ENCODE measurements at regions not wholly inside any gene's neighbourhood (a gene's known extent, or its start where the extent isn't known, plus 50 kb on each side); places are given as distances from the start of the nearest gene placed in this dataset.

DNA sequence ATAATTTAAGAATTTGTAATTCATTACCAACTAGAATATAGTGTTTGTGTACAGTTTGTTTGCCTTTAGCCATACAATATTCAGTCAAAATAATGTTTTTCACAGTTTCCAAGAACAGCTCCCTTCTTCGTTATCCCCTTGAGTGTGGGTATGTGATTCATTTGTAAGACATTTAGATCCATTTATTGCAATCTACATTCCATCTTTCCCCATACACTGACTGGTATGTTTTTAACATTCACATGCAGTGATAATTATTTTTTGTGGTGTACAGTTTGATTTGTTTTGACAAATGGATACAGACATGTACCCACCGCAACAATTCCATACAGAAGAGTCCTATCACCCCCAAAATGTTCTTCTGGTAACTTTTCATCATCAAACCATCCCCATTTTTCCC lies 589.1 kb upstream of the ADAMTS5 start:
- no peaks in the 10 kb centered on the region for H3F3A ChIP-seq (replicated peaks; ENCODE audit: low read depth)
- H3K27ac ChIP-seq (ENCODE audit: low read depth), result no peak overlapping the region
- ATAC-seq, result no peak
- no peak overlapping the region for H3K4me3 ChIP-seq
- no peak overlapping the region for H2AFZ ChIP-seq
- peaks cover 23% of the 10 kb centered on the region for H3K36me3 Mint-ChIP-seq (ENCODE audit: low read depth)
- no peaks in the 10 kb centered on the region for H3K27me3 ChIP-seq (ENCODE audit: insufficient read depth)
- H3K27me3 Mint-ChIP-seq (ENCODE audit: insufficient read depth, low read depth, poor library complexity), result no peaks in the 10 kb centered on the region
- H3K9me3 Mint-ChIP-seq, result peaks cover 29% of the 10 kb centered on the region
- H3K4me2 ChIP-seq, result no peak overlapping the region
- H3K4me1 Mint-ChIP-seq, result peaks cover 6% of the 10 kb centered on the region; the same call in 2 of the 3 replicates
- H3K9me2 ChIP-seq (ENCODE audit: insufficient read depth), result no peaks in the 10 kb centered on the region
- no peaks in the 10 kb centered on the region for H4K20me1 ChIP-seq (replicated peaks; ENCODE audit: insufficient read depth)
- TF ChIP-seq CREB1 (CRISPR knock-in tag; IDR thresholded peaks at IDR 0.05; ENCODE audit: low read depth) (no peak), JUNB (IDR thresholded peaks at IDR 0.05; ENCODE audit: unreplicated experiment) (no peak), ZNF331 (CRISPR knock-in tag; IDR thresholded peaks at IDR 0.05; ENCODE audit: low read depth) (no peak), NANOG (IDR thresholded peaks at IDR 0.05; ENCODE audit: borderline replicate concordance) (no peak), EZH2 (IDR thresholded peaks at IDR 0.05; ENCODE audit: low read depth, unreplicated experiment) (no peak)
- TF ChIP-seq, protein P1, sequence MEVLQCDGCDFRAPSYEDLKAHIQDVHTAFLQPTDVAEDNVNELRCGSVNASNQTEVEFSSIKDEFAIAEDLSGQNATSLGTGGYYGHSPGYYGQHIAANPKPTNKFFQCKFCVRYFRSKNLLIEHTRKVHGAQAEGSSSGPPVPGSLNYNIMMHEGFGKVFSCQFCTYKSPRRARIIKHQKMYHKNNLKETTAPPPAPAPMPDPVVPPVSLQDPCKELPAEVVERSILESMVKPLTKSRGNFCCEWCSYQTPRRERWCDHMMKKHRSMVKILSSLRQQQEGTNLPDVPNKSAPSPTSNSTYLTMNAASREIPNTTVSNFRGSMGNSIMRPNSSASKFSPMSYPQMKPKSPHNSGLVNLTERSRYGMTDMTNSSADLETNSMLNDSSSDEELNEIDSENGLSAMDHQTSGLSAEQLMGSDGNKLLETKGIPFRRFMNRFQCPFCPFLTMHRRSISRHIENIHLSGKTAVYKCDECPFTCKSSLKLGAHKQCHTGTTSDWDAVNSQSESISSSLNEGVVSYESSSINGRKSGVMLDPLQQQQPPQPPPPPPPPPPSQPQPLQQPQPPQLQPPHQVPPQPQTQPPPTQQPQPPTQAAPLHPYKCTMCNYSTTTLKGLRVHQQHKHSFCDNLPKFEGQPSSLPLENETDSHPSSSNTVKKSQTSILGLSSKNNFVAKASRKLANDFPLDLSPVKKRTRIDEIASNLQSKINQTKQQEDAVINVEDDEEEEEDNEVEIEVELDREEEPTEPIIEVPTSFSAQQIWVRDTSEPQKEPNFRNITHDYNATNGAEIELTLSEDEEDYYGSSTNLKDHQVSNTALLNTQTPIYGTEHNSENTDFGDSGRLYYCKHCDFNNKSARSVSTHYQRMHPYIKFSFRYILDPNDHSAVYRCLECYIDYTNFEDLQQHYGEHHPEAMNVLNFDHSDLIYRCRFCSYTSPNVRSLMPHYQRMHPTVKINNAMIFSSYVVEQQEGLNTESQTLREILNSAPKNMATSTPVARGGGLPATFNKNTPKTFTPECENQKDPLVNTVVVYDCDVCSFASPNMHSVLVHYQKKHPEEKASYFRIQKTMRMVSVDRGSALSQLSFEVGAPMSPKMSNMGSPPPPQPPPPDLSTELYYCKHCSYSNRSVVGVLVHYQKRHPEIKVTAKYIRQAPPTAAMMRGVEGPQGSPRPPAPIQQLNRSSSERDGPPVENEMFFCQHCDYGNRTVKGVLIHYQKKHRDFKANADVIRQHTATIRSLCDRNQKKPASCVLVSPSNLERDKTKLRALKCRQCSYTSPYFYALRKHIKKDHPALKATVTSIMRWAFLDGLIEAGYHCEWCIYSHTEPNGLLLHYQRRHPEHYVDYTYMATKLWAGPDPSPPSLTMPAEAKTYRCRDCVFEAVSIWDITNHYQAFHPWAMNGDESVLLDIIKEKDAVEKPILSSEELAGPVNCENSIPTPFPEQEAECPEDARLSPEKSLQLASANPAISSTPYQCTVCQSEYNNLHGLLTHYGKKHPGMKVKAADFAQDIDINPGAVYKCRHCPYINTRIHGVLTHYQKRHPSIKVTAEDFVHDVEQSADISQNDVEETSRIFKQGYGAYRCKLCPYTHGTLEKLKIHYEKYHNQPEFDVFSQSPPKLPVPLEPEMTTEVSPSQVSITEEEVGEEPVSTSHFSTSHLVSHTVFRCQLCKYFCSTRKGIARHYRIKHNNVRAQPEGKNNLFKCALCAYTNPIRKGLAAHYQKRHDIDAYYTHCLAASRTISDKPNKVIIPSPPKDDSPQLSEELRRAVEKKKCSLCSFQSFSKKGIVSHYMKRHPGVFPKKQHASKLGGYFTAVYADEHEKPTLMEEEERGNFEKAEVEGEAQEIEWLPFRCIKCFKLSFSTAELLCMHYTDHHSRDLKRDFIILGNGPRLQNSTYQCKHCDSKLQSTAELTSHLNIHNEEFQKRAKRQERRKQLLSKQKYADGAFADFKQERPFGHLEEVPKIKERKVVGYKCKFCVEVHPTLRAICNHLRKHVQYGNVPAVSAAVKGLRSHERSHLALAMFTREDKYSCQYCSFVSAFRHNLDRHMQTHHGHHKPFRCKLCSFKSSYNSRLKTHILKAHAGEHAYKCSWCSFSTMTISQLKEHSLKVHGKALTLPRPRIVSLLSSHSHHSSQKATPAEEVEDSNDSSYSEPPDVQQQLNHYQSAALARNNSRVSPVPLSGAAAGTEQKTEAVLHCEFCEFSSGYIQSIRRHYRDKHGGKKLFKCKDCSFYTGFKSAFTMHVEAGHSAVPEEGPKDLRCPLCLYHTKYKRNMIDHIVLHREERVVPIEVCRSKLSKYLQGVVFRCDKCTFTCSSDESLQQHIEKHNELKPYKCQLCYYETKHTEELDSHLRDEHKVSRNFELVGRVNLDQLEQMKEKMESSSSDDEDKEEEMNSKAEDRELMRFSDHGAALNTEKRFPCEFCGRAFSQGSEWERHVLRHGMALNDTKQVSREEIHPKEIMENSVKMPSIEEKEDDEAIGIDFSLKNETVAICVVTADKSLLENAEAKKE (CRISPR knock-in tag; IDR thresholded peaks at IDR 0.05), result no peak
- TF ChIP-seq, protein P2, sequence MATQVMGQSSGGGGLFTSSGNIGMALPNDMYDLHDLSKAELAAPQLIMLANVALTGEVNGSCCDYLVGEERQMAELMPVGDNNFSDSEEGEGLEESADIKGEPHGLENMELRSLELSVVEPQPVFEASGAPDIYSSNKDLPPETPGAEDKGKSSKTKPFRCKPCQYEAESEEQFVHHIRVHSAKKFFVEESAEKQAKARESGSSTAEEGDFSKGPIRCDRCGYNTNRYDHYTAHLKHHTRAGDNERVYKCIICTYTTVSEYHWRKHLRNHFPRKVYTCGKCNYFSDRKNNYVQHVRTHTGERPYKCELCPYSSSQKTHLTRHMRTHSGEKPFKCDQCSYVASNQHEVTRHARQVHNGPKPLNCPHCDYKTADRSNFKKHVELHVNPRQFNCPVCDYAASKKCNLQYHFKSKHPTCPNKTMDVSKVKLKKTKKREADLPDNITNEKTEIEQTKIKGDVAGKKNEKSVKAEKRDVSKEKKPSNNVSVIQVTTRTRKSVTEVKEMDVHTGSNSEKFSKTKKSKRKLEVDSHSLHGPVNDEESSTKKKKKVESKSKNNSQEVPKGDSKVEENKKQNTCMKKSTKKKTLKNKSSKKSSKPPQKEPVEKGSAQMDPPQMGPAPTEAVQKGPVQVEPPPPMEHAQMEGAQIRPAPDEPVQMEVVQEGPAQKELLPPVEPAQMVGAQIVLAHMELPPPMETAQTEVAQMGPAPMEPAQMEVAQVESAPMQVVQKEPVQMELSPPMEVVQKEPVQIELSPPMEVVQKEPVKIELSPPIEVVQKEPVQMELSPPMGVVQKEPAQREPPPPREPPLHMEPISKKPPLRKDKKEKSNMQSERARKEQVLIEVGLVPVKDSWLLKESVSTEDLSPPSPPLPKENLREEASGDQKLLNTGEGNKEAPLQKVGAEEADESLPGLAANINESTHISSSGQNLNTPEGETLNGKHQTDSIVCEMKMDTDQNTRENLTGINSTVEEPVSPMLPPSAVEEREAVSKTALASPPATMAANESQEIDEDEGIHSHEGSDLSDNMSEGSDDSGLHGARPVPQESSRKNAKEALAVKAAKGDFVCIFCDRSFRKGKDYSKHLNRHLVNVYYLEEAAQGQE (IDR thresholded peaks at IDR 0.05; ENCODE audit: unreplicated experiment), result no peak
- no peak overlapping the region for H3K4me3 Mint-ChIP-seq
- no peaks in the 10 kb centered on the region for H3K36me3 ChIP-seq (ENCODE audit: insufficient read depth)
- no peak for DNase-seq (ENCODE audit: low spot score)
- 0 out of 2 replicates have a peak, but pooled peaks cover 4% of the 10 kb centered on the region for H3K4me1 ChIP-seq (ENCODE audit: insufficient read depth)
- no peak overlapping the region for H3K27ac Mint-ChIP-seq
- no peaks in the 10 kb centered on the region for H3K79me2 ChIP-seq (replicated peaks; ENCODE audit: insufficient read depth)

Measured in GM23338 (cell line).